Eye (tissue), 1 donor: ENCODE measurements at regions not wholly inside any gene's neighbourhood (a gene's known extent, or its start where the extent isn't known, plus 50 kb on each side); places are given as distances from the start of the nearest gene placed in this dataset.
"Not testable (repeated sequence)": the region's sequence is repeated elsewhere in the genome, so short reads cannot be mapped to it uniquely, and the experiment has no call there.

Source experiments
- DNase-seq: peaks from one replicate; pipeline ENCODE4 v3.0.0-alpha.2; 2015

DNA sequence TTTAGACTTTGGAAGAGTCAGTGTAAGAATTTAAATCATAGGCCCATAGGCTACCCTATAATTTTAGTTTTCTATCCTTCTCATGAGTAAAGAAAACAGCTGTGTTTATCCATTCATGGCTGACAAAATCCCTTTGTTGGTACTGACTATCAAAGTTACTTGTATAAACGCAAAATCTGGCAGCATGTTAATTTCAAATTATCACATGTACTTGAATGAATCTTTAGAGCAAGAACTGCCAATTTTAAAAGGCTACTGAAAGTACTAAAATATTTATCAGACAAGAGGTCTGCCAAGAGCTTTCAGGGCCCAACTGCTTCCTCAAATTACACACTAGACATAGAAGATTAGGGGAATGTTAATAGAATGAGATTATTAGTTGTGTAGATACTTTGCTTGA lies 66.6 kb downstream of the MYL12B start:
- no peak for DNase-seq

DNA sequence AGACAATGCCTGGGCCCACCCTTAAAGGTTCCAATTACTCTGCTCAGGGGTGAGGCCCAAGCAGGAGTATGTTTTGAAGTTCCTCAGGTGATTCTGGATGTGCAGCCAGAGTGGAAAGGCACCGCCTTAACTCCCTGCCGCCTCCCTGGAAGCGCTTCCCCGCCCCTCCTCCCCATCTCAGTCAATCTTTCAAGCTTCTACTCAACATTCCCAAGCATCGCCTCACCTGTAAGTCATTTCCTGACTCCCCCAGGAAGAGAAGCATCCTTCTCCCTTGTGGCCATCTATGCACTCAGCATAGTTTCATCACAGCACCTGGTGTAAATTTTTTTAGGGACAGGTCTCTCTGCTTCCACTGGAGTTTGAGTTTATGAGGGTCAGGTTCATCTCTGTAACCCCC lies 67.5 kb downstream of the MYL12B start:
- no peak for DNase-seq

DNA sequence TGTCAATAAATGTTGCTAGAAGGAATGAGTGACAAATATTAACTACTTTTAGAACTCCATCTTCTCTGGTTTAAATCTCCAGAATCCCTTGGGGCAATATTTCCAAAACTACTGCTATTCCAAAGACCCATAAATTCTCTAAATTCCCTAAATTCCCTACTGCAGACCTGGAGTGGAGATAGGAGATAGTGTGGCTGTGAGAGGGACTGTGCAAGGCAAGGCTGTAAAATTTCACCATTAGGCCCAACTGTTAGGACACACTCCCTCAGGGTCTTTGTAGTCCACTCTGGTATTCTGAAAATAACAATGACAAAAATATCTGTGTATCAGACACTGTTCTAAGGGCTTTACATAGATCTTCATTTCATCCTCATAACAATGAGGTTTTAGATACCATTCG lies 67.9 kb downstream of the MYL12B start:
- DNase-seq: no peak

DNA sequence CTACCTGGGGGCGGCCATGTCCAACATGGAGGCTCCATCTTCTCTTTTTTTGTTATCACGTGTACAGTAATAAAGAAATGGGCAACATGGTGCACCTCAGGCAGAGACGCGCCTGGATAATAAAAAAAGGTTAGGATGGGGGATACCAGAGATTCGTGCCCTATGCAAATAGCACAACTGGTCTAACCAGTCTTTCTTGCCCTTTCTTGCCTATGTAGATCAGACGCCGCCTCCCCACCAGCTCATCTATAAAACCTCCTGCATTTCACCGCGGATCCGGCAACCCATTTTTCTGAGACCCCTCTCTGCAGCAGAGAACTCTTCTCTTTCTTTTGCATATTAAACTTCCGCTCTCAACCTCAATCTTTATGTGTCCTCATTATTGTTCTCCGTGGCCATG lies 68.7 kb downstream of the MYL12B start:
- no peak for DNase-seq

DNA sequence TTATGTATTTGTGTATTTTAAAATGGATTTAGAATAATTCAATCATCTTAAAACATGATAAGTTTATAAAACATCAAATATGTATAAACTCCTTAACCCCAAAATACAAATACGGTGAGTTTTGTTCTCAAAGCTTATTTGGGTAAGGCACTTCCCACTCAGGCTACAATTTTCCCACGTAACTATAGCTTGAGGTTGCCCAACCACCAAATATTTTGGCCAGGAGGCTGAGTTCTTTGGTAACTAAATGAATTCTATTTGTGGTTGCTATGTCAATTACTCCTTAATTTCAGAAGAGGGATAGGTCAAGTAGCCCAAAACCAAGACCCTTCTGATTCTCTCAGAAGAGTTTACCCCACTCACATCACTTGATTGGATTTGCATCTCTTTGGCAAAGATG lies 70.4 kb downstream of the MYL12B start:
- DNase-seq: no peak

DNA sequence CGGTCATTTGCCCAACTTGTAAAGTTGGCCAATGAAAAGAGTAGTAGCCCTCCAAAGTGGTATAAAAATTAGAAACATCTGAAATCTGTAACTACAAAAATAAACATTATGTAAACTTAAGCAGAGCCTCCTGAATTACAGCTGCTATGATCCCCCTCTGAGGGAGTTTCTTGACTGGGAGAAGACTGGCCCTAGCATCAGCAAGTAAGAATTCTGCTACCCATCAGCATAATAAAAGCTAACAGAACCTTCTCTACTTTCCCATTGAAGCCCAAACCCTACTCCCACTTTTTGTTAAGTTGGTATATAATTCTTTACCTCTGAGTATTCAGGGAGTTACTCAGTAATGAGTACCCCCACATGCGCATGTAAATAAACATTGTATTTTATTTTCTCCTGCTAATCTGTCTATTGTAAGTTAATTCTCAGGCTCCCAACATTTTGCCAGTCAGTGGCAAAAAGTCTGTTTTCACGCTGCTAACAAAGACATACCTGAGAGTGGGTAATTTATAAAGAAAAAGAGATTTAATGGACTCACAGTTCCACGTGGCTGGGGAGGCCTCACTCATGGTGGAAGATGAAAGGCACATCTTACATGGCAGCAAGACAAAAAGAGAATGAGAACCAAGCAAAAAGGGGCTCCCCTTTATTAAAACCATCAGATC lies 71.3 kb downstream of the MYL12B start:
- DNase-seq: no peak

DNA sequence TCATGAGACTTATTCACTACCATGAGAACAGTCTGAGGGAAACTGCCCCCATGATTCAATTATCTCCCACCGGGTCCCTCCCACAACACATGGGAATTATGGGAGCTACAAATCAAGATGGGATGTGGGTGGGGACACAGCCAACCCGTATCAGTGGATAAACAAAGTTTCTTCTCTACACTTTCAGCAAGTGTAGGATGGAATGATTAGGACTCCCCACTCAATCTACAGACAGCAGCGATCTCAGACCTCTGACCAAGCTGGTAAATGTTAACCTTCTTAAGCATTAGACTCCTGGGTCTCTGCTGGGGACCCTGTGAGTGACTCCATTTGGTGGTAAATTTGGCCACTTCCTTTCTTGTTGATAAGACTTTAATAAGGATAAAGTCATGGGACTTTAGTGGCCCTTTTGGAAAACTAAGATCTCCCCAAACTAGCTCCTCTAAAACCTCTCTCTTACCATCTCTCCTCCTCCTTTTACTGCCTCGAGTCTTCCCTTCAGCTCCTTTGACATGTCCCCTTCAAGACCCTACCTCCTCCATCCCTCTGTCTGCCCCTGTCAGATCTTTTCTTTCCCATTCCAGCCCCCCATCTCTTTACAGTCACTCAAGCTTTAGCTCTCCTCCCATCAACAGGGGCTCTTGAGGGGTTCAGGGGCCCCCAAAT lies 71.9 kb downstream of the MYL12B start:
- DNase-seq: no peak

DNA sequence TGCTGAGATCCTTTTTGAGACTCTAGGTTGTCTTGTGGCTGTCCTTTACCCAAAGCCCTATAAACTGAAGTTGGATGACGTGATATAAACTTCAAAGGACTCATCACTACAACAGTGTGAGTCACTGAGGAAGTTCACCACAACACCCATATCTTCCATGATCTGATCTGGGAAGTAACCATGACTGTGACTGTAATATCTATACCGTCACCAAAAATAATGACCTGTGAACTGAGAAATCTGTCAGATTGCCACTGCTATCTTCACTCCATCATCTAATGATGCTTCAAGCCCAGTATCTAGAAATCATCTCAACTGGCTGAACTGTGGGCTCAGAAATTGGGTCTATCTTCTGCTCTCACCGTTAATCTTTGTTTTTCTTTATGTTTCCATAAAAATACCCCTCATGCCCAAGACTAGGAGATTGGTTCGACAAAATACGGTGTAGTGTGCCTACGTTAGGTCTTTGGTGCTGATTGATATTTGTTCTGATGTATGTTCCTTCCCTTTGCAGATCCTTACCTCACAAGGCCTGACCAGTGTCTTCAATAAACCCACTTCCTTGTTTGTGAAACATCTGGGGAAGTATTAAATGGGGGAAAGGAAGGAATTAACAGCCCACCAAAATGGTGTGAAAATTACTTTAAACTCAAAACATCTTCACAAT lies 78.2 kb downstream of the MYL12B start:
- DNase-seq: no peak

DNA sequence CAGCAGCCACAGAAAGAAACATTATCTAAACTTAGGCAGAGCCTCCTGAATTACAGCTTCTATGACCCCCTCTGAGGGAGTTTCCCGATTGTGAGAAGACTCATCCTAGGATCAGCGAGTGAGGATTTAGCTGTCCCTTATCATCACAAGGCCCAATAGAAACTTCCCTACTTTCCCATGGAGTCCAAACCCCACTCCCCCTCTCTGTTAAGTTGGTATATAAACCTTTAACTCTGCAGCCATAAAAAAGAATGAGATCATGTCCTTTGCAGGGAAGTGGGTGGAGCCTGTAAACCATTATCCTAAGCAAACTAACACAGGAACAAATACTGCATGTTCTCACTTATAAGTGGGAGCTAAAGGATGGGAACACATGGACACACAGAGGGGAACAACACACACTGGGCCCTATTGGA lies 78.8 kb downstream of the MYL12B start:
- no peak for DNase-seq

DNA sequence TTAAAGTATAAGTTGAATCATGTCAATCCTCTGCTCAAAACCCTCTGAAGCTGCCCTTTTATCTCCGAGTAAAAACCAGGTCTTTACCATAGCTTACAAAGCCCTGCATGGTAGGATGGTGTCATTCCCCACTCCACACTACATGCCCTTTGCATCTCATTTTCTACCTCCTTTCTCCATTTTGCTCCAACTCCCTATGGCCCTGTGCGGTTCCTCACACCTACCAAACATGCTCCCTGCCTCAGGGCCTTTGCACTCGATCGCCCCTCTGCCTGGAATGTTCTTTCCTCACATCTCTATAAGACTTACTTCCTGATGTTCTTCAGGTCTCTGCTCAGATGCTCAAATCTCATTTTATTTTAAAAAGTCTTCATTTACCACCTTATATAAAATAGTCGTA lies 80.7 kb downstream of the MYL12B start:
- no peak for DNase-seq

DNA sequence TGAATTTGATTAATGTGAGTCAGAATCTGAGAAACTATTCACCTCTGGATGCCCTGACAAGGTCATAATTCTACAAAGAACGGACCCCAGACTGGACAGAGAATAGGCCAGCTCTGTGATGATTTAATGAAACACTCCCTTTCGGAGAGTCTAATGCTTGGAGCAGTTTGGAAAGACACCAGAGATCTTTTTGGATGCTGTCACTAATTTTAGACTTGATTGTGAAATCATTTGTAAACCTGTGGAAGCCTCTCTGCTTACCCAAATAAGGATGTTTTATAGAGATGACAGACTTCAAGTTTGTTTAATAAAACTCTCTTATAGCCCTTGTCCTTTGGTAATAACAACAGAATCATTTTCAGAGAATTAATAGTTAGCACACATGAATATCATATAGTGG lies 83.5 kb downstream of the MYL12B start:
- no peak for DNase-seq

DNA sequence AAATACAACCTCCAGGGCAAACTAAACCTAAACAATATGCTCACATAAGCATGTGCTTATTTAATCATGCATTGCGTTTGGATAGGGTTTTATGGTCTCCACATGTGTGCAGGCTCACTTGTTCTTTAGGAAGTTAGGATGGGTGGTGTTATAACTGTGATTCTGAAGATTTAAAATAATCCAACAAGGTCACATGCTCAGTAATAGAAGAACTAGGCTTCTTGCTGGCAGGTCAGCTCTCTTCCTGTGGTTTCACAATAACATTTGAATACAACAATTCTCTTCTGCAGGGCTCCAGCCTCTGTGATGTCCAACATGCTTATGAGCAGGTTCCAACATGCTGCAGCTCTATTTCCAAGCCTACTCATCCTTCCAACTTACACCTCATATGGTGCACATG lies 84.0 kb downstream of the MYL12B start:
- DNase-seq: no peak

DNA sequence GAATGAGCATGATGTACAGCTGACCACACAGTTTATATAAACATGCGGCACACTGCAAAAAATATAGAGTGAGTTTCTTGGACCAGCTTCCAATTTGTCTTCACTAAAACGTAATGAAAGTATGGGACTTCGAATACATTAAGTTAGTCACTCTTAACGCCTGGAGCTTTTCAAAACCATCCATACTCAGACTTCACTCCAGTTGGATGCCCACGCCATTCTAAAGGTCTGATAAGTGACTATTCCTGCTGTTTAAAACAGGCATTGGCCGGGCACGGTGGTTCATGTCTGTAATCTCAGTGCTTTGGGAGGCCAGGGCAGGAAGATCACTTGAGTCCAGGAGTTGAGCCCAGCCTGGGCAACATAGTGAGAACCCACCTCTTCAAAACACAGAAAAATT lies 84.6 kb downstream of the MYL12B start:
- no peak for DNase-seq

DNA sequence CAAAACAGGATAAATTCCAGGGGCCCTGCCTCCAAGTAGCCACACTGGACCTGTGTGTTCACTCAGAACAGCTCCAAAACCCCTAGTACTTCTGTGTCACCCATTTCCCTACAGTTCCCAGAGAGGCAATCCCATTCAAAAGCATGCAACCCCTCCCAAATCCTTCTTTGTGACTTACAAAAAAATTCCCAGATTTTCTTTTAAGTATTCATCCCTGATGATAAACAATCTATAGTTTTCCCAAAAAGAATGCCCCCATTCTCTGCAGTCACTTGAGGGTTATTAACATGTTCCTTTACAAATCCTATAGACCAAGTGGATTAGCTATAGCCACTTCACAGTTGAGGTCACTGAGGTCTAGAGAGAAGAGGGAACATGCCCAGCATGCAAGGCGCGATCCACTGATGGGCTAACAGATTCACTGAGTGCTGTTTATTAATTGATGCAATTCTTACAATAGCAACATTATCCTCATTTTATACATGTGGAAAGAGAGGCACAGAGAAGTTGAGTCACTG lies 85.4 kb downstream of the MYL12B start:
- no peak for DNase-seq

DNA sequence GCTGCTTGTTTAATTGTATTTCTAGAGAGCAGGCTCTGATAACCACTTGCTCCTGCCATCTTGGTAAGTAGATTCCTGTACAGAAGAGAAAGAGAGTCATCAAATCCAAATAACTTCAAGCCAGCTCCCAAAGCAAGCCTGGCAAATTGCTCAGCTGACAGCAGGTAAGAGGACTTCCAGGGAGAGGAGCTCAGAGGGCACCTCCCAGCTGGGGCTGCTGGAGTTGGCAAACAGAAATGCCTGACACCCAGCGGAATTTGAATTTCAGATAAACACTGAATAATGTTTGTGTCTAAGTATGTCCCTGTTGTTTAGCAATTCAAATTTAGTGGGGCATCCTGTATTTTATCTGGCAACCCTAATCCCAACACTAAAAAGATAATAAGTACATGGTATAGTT lies 86.2 kb downstream of the MYL12B start:
- DNase-seq: no peak

DNA sequence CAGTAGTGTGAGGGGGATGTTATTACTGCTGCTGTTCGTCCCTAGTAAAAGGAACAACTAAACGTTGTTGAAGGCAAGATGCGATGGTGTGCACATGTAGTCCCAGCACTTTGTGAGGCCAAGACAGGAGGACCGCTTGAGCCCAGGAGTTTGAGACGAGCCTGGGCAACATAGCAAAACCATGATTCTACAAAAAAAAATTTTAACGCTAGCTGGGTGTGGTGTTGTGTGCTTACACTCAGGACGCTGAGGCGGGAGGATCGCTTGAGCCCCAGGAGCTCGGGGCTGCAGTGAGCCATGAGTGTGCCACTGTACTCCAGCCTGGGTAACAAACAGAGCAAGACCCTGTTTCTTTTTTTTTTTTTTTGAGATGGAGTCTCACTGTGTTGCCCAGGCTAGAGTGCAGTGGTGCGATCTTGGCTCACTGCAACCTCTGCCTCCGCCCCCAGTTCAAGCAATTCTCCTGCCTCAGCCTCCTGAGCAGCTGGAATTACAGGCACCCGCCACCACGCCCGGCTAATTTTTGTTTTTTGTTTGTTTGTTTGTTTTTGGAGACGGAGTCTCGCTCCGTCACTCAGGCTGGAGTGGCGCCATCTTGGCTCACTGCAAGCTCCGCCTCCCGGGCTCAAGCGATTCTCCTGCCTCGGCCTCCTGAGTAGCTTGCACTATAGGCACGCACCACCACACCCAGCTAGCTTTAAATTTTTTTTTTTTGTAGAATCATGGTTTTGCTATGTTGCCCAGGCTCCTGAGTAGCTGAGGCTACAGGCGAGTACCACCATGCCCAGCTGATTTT lies 87.3 kb downstream of the MYL12B start:
- DNase-seq: not testable (repeated sequence)

DNA sequence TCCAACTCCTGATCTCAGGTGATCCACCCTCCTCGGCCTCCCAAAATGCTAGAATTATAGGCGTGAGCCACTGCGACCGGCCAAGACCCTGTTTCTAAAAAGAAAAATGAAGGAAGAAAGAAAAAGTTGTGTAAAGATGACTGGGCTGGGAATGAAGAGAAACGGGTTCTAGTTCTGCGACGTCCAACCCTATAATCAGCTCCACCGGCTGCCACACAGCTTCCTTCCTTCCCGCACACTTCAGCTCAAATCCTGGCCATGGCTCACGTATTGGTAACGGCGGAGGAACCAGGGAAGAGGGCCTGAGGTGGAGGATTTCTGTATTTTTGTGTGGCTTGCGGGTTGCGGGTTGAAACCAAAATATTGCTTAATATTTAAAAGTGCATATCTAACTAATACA lies 88.1 kb downstream of the MYL12B start:
- no peak for DNase-seq

DNA sequence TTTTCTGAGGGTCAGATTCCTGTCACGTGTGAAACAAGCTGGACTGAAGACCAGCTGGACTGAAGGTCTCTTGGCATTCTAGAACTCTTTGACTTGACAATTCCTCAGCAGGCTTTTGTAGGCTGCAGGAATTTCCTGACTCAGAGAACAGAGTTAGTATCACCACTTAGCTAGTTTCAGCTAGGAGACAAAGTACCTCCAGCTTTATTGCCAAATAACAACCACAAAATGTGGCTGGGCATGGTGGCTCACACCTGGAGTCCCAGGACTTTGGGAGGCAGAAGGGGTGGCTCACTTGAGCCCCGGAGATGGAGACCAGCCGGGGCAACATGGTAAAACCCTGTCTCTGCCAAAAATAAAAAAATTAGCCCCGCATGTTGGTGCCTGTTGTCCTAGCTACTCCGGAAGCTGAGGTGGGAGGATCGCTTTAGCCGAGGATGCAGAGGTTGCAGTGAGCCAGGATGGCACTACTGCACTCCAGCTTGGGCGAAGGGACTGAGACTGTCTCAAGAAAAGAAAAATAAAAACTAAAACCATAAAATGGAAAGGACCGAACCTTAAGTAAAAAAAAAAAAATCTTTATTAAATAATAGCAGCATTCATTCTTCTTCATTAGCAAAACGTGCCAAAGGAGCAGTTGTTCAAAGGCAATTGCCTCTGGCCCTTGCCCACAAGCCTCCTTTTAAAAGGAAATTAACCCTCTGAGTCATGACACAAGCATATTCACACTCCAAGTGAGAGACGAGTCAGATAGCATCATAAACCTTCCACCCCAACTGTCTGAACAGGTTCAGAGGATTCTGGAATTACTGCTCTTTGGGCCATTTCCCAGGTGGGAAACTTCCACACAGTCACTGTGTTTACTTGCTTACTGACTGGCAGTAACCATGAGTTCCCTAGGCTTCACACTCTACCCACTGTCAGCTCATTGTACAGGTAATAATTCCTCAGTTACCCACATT lies 88.9 kb downstream of the MYL12B start:
- no peak for DNase-seq

DNA sequence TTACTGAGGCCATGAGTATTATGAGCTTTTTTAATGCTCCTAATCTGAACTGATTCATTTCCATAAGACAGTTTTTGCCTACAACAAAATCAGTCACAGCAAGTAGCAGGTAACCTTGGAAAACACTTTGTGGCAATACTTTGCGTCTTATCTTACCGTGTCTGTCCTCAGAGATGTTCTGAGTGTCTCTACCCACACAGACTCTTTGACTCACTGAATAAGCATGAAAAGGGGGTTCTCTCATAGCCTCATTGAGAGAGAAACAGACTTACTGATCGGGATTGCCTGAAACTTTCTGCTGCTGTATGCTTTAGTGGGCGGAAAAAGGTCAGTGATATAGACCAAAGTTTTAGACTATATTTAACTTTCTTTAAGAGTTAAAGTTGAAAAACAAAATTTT lies 92.6 kb downstream of the MYL12B start:
- no peak for DNase-seq

DNA sequence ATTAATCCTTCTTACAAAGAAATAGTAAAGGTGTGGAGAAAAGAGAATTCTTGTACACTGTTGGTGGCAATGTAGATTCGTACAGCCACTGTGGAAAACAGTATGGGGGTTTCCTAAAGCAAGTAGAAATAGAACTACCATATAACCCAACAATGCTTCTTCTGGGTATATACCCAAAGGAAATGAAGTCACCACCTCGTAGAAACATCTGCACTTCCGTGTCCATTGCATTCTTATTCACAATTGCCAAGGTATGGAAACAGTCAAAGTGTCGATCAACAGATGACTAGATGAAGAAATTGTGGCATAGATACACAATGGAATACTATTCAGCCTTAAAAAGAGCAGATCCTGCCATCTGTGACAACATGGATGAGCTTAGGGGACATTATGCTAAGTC lies 93.4 kb upstream of the TGIF1 start:
- no peak for DNase-seq

DNA sequence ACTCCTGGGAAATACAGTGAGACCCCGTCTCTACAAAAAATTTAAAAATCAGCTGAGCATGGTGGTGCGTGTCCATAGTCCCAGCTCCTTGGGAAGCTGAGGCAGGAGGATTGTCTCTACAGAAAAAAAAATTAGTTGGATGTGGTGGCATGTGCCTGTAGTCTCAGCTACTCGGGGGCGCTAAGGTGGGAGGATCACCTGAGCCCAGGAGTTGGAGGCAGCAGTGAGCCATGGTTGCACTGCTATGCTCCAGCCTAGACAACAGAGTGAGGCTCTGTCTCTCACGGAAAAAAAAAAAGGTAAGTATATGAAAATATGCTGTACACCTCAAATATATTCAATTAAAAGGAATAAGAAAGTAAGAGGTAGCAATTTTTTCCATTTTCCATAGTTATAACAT lies 92.5 kb upstream of the TGIF1 start:
- no peak for DNase-seq

DNA sequence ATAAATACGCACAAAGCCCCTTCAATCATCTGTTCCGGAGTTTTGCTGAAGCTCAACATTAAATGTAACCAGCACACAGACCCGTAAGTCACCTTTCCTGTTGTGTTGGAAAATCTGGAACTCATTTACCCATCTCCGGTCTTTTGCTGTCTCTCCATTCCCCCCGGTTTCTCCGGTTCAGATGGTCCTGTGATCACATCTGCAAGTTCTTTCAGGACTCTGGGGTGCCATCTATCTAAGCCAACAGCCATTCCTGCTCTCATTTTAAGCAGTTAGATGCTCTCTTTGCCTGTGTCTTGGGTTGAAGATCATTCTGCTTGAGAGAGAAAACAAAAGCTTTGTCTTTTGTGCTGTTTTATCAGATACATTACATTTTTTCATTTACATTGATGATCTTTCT lies 91.7 kb upstream of the TGIF1 start:
- no peak for DNase-seq
